OCI-LY7 (cell line): ENCODE measurements at regions not wholly inside any gene's neighbourhood (a gene's known extent, or its start where the extent isn't known, plus 50 kb on each side); places are given as distances from the start of the nearest gene placed in this dataset.

ENCODE experiments used
- CTCF ChIP-seq: fragments of 200-600 bp; sonication (generic); conservative IDR thresholded peaks from 2 replicates; pipeline ENCODE4 v1.5.1; 2014; ENCODE audit warnings: mild to moderate bottlenecking, antibody characterized with exemption, low read length, moderate library complexity, mixed read lengths
- EZH2phosphoT487 ChIP-seq: fragments of 200-600 bp; sonication (generic); IDR thresholded peaks from 2 replicates; pipeline ENCODE4 v1.6.1; 2018; ENCODE audit warnings: low read depth, borderline replicate concordance, mild to moderate bottlenecking, mixed run types, antibody characterized with exemption, low read length, moderate library complexity, mixed read lengths

GRCh38 chr1:192887426-192887825 lies 78.6 kb downstream of the RGS2 start:
- TF ChIP-seq CTCF, result no peak
- no peak for TF ChIP-seq EZH2phosphoT487
